OCI-LY3 (cell line): ENCODE measurements at regions not wholly inside any gene's neighbourhood (a gene's known extent, or its start where the extent isn't known, plus 50 kb on each side); places are given as distances from the start of the nearest gene placed in this dataset.

Source experiments
- EZH2phosphoT487 ChIP-seq: fragments of 200-600 bp; shearing (Covaris generic); IDR thresholded peaks from 2 replicates; pipeline ENCODE4 v1.6.1; 2018; ENCODE audit warnings: antibody characterized with exemption, mixed run types, low read depth
- TF ChIP-seq, protein P1 (sequence below): fragments of 200-600, 300-600 bp; sonication (generic); IDR thresholded peaks from 2 replicates; pipeline ENCODE4 v1.5.1; 2014; ENCODE audit warnings: antibody characterized with exemption, low read length, low read depth

DNA sequence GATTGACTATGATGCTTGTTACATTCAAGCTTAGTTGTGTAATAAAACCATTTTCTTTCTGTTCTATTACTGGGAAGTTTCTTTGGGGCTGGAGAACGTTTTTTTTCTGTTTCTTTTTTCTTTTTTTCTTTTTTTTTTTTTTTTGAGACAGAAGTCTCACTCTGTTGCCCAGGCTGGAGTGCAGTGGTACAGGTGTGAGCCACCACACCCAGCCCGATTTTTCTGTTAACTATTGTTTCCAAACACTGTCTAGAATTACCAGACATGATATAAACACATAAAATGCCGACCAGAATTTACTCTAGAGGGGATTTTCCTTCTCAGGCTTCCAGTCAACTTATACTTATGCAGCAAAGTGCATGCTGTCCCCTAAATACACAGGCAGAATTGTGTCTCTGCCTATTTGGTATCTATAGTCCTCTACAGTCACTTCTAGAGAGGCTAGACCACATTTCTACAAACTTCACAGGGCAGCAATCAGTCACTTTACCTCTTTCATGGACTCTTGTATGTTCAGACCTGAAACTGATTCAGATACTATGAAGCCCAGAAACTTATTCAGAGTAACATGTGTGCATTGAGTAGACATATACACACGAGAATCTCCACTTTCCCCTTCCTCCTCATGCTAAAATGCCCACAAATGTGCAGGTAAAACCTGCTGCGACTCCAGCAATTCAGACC, 121.2 kb downstream of the ZNF737 start:
- TF ChIP-seq, protein P1, sequence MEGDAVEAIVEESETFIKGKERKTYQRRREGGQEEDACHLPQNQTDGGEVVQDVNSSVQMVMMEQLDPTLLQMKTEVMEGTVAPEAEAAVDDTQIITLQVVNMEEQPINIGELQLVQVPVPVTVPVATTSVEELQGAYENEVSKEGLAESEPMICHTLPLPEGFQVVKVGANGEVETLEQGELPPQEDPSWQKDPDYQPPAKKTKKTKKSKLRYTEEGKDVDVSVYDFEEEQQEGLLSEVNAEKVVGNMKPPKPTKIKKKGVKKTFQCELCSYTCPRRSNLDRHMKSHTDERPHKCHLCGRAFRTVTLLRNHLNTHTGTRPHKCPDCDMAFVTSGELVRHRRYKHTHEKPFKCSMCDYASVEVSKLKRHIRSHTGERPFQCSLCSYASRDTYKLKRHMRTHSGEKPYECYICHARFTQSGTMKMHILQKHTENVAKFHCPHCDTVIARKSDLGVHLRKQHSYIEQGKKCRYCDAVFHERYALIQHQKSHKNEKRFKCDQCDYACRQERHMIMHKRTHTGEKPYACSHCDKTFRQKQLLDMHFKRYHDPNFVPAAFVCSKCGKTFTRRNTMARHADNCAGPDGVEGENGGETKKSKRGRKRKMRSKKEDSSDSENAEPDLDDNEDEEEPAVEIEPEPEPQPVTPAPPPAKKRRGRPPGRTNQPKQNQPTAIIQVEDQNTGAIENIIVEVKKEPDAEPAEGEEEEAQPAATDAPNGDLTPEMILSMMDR: no peak
- no peak for TF ChIP-seq EZH2phosphoT487
